Skeletal muscle tissue (tissue), 3 donors: ENCODE measurements at regions not wholly inside any gene's neighbourhood (a gene's known extent, or its start where the extent isn't known, plus 50 kb on each side); places are given as distances from the start of the nearest gene placed in this dataset.

Experiments used
- H3K27ac ChIP-seq: one replicate; pipeline ENCODE4 v1.7.0; 2013; ENCODE audit warnings: mild to moderate bottlenecking, low read depth, low read length, inconsistent platforms
- H3K27me3 ChIP-seq, 3 donors: one replicate each; pipeline ENCODE4 v1.7.0; 2013; ENCODE audit warnings: low read length in 3 of 3; ENCODE audit not compliant: control insufficient read depth in 3 of 3, insufficient read depth in 3 of 3
- H3K36me3 ChIP-seq, 3 donors: one replicate each; pipeline ENCODE4 v1.7.0; 2013; ENCODE audit warnings: low read length in 3 of 3; ENCODE audit not compliant: control insufficient read depth in 3 of 3, insufficient read depth in 3 of 3
- H3K4me1 ChIP-seq, 3 donors: one replicate each; pipeline ENCODE4 v1.7.0; 2013; ENCODE audit warnings: low read length in 3 of 3, mild to moderate bottlenecking in 3 of 3; ENCODE audit not compliant: control insufficient read depth in 3 of 3, insufficient read depth in 3 of 3
- H3K4me3 ChIP-seq, 3 donors: one replicate each; pipeline ENCODE4 v1.7.0; 2013; ENCODE audit warnings: low read length in 3 of 3
- H3K9ac ChIP-seq, 3 donors: one replicate each; pipeline ENCODE4 v1.7.0; 2013; ENCODE audit warnings: low read length in 3 of 3, mild to moderate bottlenecking in 3 of 3, moderate library complexity in 2 of 3, low read depth in 1 of 3
- H3K9me3 ChIP-seq, 3 donors: one replicate each; pipeline ENCODE4 v1.7.0; 2013; ENCODE audit warnings: low read length in 3 of 3; ENCODE audit not compliant: control insufficient read depth in 3 of 3
- donor health status: Osteomylitis.

GRCh38 chr14:62185078-62185477 is 422.9 kb downstream of the SNAPC1 start:
- no peaks in the 10 kb centered on the region for H3K27me3 ChIP-seq
- no peak overlapping the region for H3K9ac ChIP-seq
- H3K36me3 ChIP-seq: no peaks in the 10 kb centered on the region
- H3K9me3 ChIP-seq: no peaks in the 10 kb centered on the region
- no peak overlapping the region for H3K4me3 ChIP-seq
- no peak overlapping the region for H3K27ac ChIP-seq
- H3K4me1 ChIP-seq: no peaks in the 10 kb centered on the region

- Histone ChIP-seq H3K4me1 (no peaks in the 10 kb centered on the region), H3K4me3 (no peak overlapping the region), H3K9ac (no peak overlapping the region), H3K27me3 (no peaks in the 10 kb centered on the region), H3K27ac (no peak overlapping the region), H3K9me3 (no peaks in the 10 kb centered on the region), H3K36me3 (no peaks in the 10 kb centered on the region)
These were observed 425.0 kb downstream of the SNAPC1 start for GRCh38 chr14:62187265-62187664.

- H3K27ac ChIP-seq: no peak overlapping the region
- H3K4me3 ChIP-seq: no peak overlapping the region
- H3K9me3 ChIP-seq: no peaks in the 10 kb centered on the region
- H3K36me3 ChIP-seq: no peaks in the 10 kb centered on the region
- no peaks in the 10 kb centered on the region for H3K27me3 ChIP-seq
- H3K4me1 ChIP-seq: no peaks in the 10 kb centered on the region
- no peak overlapping the region for H3K9ac ChIP-seq
These were observed 427.5 kb downstream of the SNAPC1 start for GRCh38 chr14:62189698-62190097.

- H3K27ac ChIP-seq: no peak overlapping the region
- H3K36me3 ChIP-seq: no peaks in the 10 kb centered on the region
- peaks cover 0 to 4% (median 0%) of the 10 kb centered on the region in 3 donors for H3K9me3 ChIP-seq
- H3K4me3 ChIP-seq: no peak overlapping the region
- no peaks in the 10 kb centered on the region for H3K4me1 ChIP-seq
- no peak overlapping the region for H3K9ac ChIP-seq
- H3K27me3 ChIP-seq: no peaks in the 10 kb centered on the region
These were observed 444.2 kb downstream of the SNAPC1 start for GRCh38 chr14:62206456-62206855.

GRCh38 chr14:62209287-62209899 is 447.2 kb downstream of the SNAPC1 start:
- H3K9me3 ChIP-seq: peaks cover 0 to 4% (median 0%) of the 10 kb centered on the region in 3 donors
- H3K36me3 ChIP-seq: no peaks in the 10 kb centered on the region
- no peaks in the 10 kb centered on the region for H3K27me3 ChIP-seq
- no peak overlapping the region for H3K27ac ChIP-seq
- H3K4me3 ChIP-seq: no peak overlapping the region
- no peaks in the 10 kb centered on the region for H3K4me1 ChIP-seq
- H3K9ac ChIP-seq: no peak overlapping the region

GRCh38 chr14:62213516-62213915 is 451.3 kb downstream of the SNAPC1 start:
- H3K27ac ChIP-seq: no peak overlapping the region
- no peaks in the 10 kb centered on the region for H3K9me3 ChIP-seq
- no peaks in the 10 kb centered on the region for H3K27me3 ChIP-seq
- no peaks in the 10 kb centered on the region for H3K4me1 ChIP-seq
- no peak overlapping the region for H3K9ac ChIP-seq
- no peak overlapping the region for H3K4me3 ChIP-seq
- no peaks in the 10 kb centered on the region for H3K36me3 ChIP-seq

GRCh38 chr14:62216121-62216520 is 453.9 kb downstream of the SNAPC1 start:
- no peaks in the 10 kb centered on the region for H3K9me3 ChIP-seq
- no peak overlapping the region for H3K4me3 ChIP-seq
- no peak overlapping the region for H3K9ac ChIP-seq
- no peak overlapping the region for H3K27ac ChIP-seq
- no peaks in the 10 kb centered on the region for H3K4me1 ChIP-seq
- no peaks in the 10 kb centered on the region for H3K27me3 ChIP-seq
- no peaks in the 10 kb centered on the region for H3K36me3 ChIP-seq

GRCh38 chr14:62234849-62235248 is 472.6 kb downstream of the SNAPC1 start:
- H3K9ac ChIP-seq: no peak overlapping the region
- H3K4me1 ChIP-seq: no peaks in the 10 kb centered on the region
- no peak overlapping the region for H3K4me3 ChIP-seq
- H3K27ac ChIP-seq: no peak overlapping the region
- no peaks in the 10 kb centered on the region for H3K27me3 ChIP-seq
- no peaks in the 10 kb centered on the region for H3K9me3 ChIP-seq
- no peaks in the 10 kb centered on the region for H3K36me3 ChIP-seq

GRCh38 chr14:62244221-62244620 is 482.0 kb downstream of the SNAPC1 start:
- Histone ChIP-seq H3K36me3 (no peaks in the 10 kb centered on the region), H3K27ac (no peak overlapping the region), H3K4me1 (no peaks in the 10 kb centered on the region), H3K9ac (no peak overlapping the region), H3K9me3 (no peaks in the 10 kb centered on the region), H3K4me3 (no peak overlapping the region), H3K27me3 (no peaks in the 10 kb centered on the region)

GRCh38 chr14:62247266-62247665 is 485.0 kb downstream of the SNAPC1 start:
- no peak overlapping the region for H3K9ac ChIP-seq
- H3K9me3 ChIP-seq: no peaks in the 10 kb centered on the region
- H3K4me3 ChIP-seq: no peak overlapping the region
- H3K4me1 ChIP-seq: no peaks in the 10 kb centered on the region
- H3K27ac ChIP-seq: no peak overlapping the region
- no peaks in the 10 kb centered on the region for H3K36me3 ChIP-seq
- no peaks in the 10 kb centered on the region for H3K27me3 ChIP-seq
